Glutamatergic neuron (in vitro differentiated cells): ENCODE measurements at regions not wholly inside any gene's neighbourhood (a gene's known extent, or its start where the extent isn't known, plus 50 kb on each side); places are given as distances from the start of the nearest gene placed in this dataset.
"Not testable (repeated sequence)": the region's sequence is repeated elsewhere in the genome, so short reads cannot be mapped to it uniquely, and the experiment has no call there.

Source experiments
- DNase-seq: peaks from one replicate; pipeline ENCODE4 v3.0.0; 2022
- H3K27ac Mint-ChIP-seq: one replicate; pipeline ENCODE4 v1.8.0; 2020; ENCODE audit warnings: mild to moderate bottlenecking, mixed read lengths, inconsistent platforms; ENCODE audit not compliant: unreplicated experiment
- H3K27me3 Mint-ChIP-seq: one replicate; pipeline ENCODE4 v1.8.0; 2020; ENCODE audit warnings: mild to moderate bottlenecking, moderate library complexity, mixed read lengths, inconsistent platforms; ENCODE audit not compliant: unreplicated experiment
- H3K36me3 Mint-ChIP-seq: one replicate; pipeline ENCODE4 v1.8.0; 2020; ENCODE audit warnings: mild to moderate bottlenecking, mixed read lengths, inconsistent platforms; ENCODE audit not compliant: unreplicated experiment
- H3K4me1 Mint-ChIP-seq: one replicate; pipeline ENCODE4 v1.8.0; 2020; ENCODE audit warnings: mild to moderate bottlenecking, low read depth, mixed read lengths, inconsistent platforms; ENCODE audit not compliant: unreplicated experiment
- H3K4me3 Mint-ChIP-seq: one replicate; pipeline ENCODE4 v1.8.0; 2020; ENCODE audit warnings: mild to moderate bottlenecking, mixed read lengths, inconsistent platforms; ENCODE audit not compliant: unreplicated experiment
- H3K9me3 Mint-ChIP-seq: one replicate; pipeline ENCODE4 v1.8.0; 2020; ENCODE audit warnings: mild to moderate bottlenecking, moderate library complexity, mixed read lengths, inconsistent platforms; ENCODE audit not compliant: unreplicated experiment
- TF ChIP-seq, protein P1 (sequence below): fragments of 200-600 bp; sonication (generic); IDR thresholded peaks from one replicate; pipeline ENCODE4 v1.5.0; 2021; ENCODE audit not compliant: partially characterized antibody, unreplicated experiment

DNA sequence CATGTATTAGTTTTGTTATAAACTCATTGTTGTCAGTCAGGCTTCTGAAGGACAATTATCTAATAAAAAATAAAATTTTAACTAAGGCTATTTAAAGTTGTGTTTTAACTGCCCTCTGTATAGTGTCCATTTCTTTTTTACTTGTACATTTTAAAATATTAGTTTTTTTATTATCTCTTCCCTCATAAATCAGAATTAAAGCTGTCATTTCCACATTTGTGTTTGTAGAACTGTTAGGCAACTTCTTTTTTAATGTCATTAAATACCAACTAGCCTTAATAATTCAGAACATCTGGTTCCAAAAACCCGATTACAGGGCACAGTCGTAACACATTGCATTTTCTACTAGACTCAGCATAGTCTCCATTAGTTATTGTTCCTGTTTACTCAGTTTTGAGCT, 1749.0 kb upstream of the CELF4 start:
- TF ChIP-seq, protein P1, sequence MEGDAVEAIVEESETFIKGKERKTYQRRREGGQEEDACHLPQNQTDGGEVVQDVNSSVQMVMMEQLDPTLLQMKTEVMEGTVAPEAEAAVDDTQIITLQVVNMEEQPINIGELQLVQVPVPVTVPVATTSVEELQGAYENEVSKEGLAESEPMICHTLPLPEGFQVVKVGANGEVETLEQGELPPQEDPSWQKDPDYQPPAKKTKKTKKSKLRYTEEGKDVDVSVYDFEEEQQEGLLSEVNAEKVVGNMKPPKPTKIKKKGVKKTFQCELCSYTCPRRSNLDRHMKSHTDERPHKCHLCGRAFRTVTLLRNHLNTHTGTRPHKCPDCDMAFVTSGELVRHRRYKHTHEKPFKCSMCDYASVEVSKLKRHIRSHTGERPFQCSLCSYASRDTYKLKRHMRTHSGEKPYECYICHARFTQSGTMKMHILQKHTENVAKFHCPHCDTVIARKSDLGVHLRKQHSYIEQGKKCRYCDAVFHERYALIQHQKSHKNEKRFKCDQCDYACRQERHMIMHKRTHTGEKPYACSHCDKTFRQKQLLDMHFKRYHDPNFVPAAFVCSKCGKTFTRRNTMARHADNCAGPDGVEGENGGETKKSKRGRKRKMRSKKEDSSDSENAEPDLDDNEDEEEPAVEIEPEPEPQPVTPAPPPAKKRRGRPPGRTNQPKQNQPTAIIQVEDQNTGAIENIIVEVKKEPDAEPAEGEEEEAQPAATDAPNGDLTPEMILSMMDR, result no peak

DNA sequence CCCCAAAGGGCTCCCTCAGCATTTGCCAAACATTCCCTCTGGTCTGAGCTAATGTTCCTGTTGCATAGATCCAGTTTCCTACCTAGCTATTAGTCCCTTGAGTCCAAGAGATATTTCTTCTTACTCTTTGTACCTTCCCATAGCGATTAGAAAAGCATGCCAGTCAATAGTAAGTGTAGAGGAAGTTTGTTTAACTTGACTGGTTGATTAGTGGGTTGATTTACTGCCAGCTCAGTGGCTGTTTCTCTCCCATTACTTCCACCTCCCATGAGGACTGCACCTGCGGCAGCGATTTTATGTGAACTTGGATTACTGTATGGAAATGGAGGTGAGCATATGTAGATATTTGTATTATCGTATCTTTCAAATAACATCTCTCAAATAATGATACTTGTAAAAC, 1748.4 kb upstream of the CELF4 start:
- TF ChIP-seq, protein P1, result no peak
- no peak for DNase-seq
- Mint-ChIP-seq H3K4me1 (peaks cover 14% of the 10 kb centered on the region), H3K27me3 (no peaks in the 10 kb centered on the region), H3K4me3 (no peak overlapping the region), H3K36me3 (no peaks in the 10 kb centered on the region), H3K27ac (no peak overlapping the region), H3K9me3 (peaks cover 3% of the 10 kb centered on the region)

More for the DNA sequence above, 1749.0 kb upstream of the CELF4 start:
- no peak overlapping the region for H3K27ac Mint-ChIP-seq
- DNase-seq, result no peak
- no peaks in the 10 kb centered on the region for H3K27me3 Mint-ChIP-seq
- H3K36me3 Mint-ChIP-seq, result no peaks in the 10 kb centered on the region
- peaks cover 14% of the 10 kb centered on the region for H3K4me1 Mint-ChIP-seq
- H3K4me3 Mint-ChIP-seq, result no peak overlapping the region
- H3K9me3 Mint-ChIP-seq, result peaks cover 3% of the 10 kb centered on the region

DNA sequence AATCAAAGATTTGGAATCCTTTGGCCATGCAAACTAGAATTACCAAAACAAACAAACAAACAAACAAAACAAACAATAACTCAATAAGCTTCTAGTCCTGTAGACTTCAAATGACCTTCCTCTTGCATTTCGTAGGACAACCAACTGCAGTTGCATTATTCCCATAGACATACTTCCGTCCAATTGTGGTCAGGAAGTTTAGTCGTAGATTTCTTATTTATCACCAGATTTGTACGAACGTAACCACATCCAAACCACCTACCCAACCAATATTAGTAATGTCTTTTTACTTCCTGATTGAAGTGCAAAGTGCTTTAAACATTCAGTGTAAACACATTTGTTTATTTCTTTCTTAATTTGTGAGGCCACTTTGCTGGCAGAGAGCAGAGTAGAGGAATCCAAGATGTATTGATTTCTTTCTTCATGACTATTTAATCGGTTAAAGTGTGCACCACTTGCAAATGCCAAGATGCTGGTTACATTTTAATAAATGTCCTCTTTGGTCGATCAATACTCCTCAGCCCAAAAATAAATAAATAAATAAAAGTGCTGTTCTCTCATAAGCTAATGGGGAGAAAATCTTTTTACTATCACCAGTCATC, 1745.6 kb upstream of the CELF4 start:
- Mint-ChIP-seq H3K4me1 (peaks cover 14% of the 10 kb centered on the region), H3K27me3 (no peaks in the 10 kb centered on the region), H3K9me3 (peaks cover 3% of the 10 kb centered on the region), H3K27ac (no peak overlapping the region), H3K36me3 (no peaks in the 10 kb centered on the region), H3K4me3 (no peak overlapping the region)
- no peak for DNase-seq
- TF ChIP-seq, protein P1, result no peak

DNA sequence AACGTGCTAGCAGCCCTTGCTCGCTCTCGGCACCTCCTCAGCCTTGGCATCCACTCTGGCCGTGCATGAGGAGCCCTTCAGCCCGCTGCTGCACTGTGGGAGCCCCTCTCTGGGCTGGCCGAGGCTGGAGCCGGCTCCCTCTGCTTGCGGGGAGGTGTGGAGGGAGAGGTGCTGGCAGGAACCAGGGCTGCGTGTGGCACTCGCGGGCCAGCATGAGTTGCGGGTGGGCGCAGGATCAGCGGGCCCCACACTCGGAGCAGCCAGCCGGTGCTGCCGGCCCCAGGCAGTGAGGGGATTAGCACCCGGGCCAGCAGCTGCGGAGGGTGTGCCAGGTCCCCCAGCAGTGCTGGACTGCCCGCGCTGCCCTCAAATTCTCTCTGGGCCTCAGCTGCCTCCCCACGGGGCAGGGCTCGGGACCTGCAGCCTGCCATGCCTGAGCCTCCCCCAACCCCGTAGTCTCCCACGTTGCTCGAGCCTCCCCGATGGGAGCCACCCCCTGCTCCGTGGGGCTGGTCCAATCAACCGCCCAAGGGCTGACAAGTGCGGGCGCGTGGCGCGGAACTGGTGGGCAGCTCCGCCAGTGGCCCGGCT, 1743.4 kb upstream of the CELF4 start:
- not testable (repeated sequence) for H3K27ac Mint-ChIP-seq, H3K4me3 Mint-ChIP-seq, H3K36me3 Mint-ChIP-seq, DNase-seq, H3K27me3 Mint-ChIP-seq, H3K9me3 Mint-ChIP-seq
- peaks cover 14% of the 10 kb centered on the region for H3K4me1 Mint-ChIP-seq

DNA sequence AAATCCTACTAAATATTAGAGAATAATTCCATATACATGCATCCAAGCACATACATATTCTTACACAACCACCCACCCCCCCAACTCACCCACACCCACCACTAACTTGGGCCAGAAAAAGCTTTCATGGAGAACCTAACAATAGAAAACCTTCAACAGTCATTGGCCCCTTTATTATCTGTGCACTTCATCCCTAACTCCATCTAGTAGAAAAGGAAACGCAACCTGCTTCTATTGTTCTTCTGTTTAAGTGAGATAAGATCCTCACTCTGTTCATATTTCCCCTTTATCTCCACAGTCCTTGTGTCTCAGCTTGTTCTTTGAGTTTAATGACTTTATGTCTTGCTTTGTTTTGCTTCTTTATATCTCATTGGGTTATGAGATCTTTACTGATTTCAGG, 1740.2 kb upstream of the CELF4 start:
- Mint-ChIP-seq H3K4me1 (peaks cover 8% of the 10 kb centered on the region), H3K27ac (no peak overlapping the region), H3K36me3 (no peaks in the 10 kb centered on the region), H3K9me3 (peaks cover 3% of the 10 kb centered on the region), H3K4me3 (no peak overlapping the region), H3K27me3 (no peaks in the 10 kb centered on the region)
- no peak for DNase-seq
- TF ChIP-seq, protein P1, result no peak
